Astrocyte (in vitro differentiated cells and primary cell): ENCODE measurements at regions not wholly inside any gene's neighbourhood (a gene's known extent, or its start where the extent isn't known, plus 50 kb on each side); places are given as distances from the start of the nearest gene placed in this dataset.

Source experiments
- DNase-seq: peaks from one replicate; pipeline ENCODE4 v3.0.0-alpha.2; 2010; ENCODE audit warnings: low read depth
- FAIRE-seq: peaks from 2 replicates; lab custom pipeline; 2011; peaks lifted over from hg19 to GRCh38; lab: Jason Lieb, UNC
- H2AFZ ChIP-seq: 2 replicates; pipeline ENCODE4 v1.6.0; 2012; ENCODE audit warnings: low read depth, low read length, inconsistent platforms
- H3K27ac ChIP-seq: 2 replicates; pipeline ENCODE4 v1.5.1; 2011; ENCODE audit warnings: low read depth, low read length, inconsistent platforms
- H3K27me3 ChIP-seq: 2 replicates; pipeline ENCODE4 v1.6.0; 2011; ENCODE audit warnings: low read length, inconsistent platforms; ENCODE audit not compliant: insufficient read depth
- H3K36me3 ChIP-seq: 2 replicates; pipeline ENCODE4 v1.5.1; 2011; ENCODE audit warnings: low read length, inconsistent platforms; ENCODE audit not compliant: insufficient read depth
- H3K4me1 ChIP-seq: 2 replicates; pipeline ENCODE4 v1.5.1; 2011; ENCODE audit warnings: low read length, inconsistent platforms; ENCODE audit not compliant: insufficient read depth
- H3K4me2 ChIP-seq: 2 replicates; pipeline ENCODE4 v1.6.0; 2012; ENCODE audit warnings: low read length, inconsistent platforms
- H3K4me3 ChIP-seq: 2 replicates; pipeline ENCODE4 v1.5.1; 2011; ENCODE audit warnings: low read depth, mild to moderate bottlenecking, low read length, inconsistent platforms; ENCODE audit not compliant: insufficient read depth
- H3K79me2 ChIP-seq: 2 replicates; pipeline ENCODE4 v1.6.0; 2012; ENCODE audit warnings: mild to moderate bottlenecking, low read length, inconsistent platforms; ENCODE audit not compliant: insufficient read depth
- H3K9ac ChIP-seq: 2 replicates; pipeline ENCODE4 v1.6.0; 2012; ENCODE audit warnings: mild to moderate bottlenecking, low read length, inconsistent platforms
- H3K9me3 ChIP-seq: 2 replicates; pipeline ENCODE4 v1.5.1; 2012; ENCODE audit warnings: low read depth, mild to moderate bottlenecking, low read length, inconsistent platforms; ENCODE audit not compliant: insufficient read depth
- H4K20me1 ChIP-seq: 2 replicates; pipeline ENCODE4 v1.6.0; 2012; ENCODE audit warnings: low read length, inconsistent platforms; ENCODE audit not compliant: insufficient read depth
- H3K27ac Mint-ChIP-seq: one replicate; pipeline ENCODE4 v1.8.0; 2021; ENCODE audit warnings: mild to moderate bottlenecking, mixed read lengths; ENCODE audit not compliant: unreplicated experiment
- H3K27me3 Mint-ChIP-seq: one replicate; pipeline ENCODE4 v1.8.0; 2021; ENCODE audit warnings: low read depth, mixed read lengths; ENCODE audit not compliant: unreplicated experiment
- H3K36me3 Mint-ChIP-seq: one replicate; pipeline ENCODE4 v1.8.0; 2021; ENCODE audit warnings: low read depth, mixed read lengths; ENCODE audit not compliant: unreplicated experiment
- H3K4me1 Mint-ChIP-seq: one replicate; pipeline ENCODE4 v1.8.0; 2021; ENCODE audit warnings: low read depth, mixed read lengths; ENCODE audit not compliant: unreplicated experiment
- H3K4me3 Mint-ChIP-seq: one replicate; pipeline ENCODE4 v1.8.0; 2021; ENCODE audit warnings: mild to moderate bottlenecking, moderate library complexity, mixed read lengths; ENCODE audit not compliant: unreplicated experiment
- H3K9me3 Mint-ChIP-seq: one replicate; pipeline ENCODE4 v1.8.0; 2021; ENCODE audit warnings: mild to moderate bottlenecking, mixed read lengths; ENCODE audit not compliant: unreplicated experiment
- EZH2 ChIP-seq: IDR thresholded peaks from 2 replicates; pipeline ENCODE4 v1.6.1; 2012; ENCODE audit warnings: mild to moderate bottlenecking, low read length, inconsistent platforms; ENCODE audit not compliant: insufficient read depth
- TF ChIP-seq, protein P1 (sequence below): IDR thresholded peaks from 2 replicates; pipeline ENCODE4 v1.5.1; 2011; ENCODE audit warnings: low read depth, mild to moderate bottlenecking, inconsistent platforms, low read length, moderate library complexity; ENCODE audit not compliant: insufficient read depth

DNA sequence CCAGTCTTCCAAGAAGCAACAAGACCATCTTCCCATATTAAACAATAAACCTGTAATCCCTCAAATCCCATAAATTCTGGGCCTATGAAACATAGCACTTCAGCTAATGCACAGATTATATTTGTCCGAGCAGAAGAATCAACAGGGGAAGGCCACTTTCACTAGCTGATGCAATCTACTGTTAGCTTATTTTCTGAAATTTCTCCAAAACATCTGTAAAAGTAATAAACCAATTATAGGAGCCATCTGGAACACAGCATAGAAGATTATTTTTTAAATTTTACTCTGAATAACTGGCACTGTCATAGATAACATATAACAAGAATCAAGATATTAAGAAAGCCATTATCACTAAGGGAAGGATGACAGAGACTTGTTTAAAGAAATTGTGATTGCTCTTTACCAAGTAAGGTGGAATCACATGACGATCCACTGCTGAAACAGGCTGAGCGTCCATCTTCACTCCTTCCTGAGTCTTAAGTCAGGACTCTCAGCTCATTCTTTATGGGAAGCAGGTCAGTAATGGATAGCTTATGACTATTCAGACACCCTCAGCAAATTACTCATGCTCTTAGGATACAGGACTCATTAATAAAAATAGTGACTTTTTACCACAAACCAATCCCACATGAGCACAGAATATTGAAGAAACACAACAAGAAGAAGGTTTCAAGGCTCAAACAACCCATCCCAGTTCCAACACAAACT, 719.5 kb downstream of the XPNPEP1 start:
- peaks cover 16% of the 10 kb centered on the region for H3K4me1 ChIP-seq
- H3K36me3 Mint-ChIP-seq: no peaks in the 10 kb centered on the region
- H3K4me3 ChIP-seq: no peak overlapping the region
- no peaks in the 10 kb centered on the region for H4K20me1 ChIP-seq
- no peaks in the 10 kb centered on the region for H3K27me3 Mint-ChIP-seq
- no peaks in the 10 kb centered on the region for H3K27me3 ChIP-seq
- no peak overlapping the region for H3K4me2 ChIP-seq
- FAIRE-seq (peak; percentile 43), DNase-seq (peak; percentile 80)
- peak overlapping the region; percentile 91 for H3K27ac Mint-ChIP-seq
- H3K4me3 Mint-ChIP-seq: no peak overlapping the region
- no peaks in the 10 kb centered on the region for H3K36me3 ChIP-seq
- TF ChIP-seq EZH2: no peak
- TF ChIP-seq, protein P1, sequence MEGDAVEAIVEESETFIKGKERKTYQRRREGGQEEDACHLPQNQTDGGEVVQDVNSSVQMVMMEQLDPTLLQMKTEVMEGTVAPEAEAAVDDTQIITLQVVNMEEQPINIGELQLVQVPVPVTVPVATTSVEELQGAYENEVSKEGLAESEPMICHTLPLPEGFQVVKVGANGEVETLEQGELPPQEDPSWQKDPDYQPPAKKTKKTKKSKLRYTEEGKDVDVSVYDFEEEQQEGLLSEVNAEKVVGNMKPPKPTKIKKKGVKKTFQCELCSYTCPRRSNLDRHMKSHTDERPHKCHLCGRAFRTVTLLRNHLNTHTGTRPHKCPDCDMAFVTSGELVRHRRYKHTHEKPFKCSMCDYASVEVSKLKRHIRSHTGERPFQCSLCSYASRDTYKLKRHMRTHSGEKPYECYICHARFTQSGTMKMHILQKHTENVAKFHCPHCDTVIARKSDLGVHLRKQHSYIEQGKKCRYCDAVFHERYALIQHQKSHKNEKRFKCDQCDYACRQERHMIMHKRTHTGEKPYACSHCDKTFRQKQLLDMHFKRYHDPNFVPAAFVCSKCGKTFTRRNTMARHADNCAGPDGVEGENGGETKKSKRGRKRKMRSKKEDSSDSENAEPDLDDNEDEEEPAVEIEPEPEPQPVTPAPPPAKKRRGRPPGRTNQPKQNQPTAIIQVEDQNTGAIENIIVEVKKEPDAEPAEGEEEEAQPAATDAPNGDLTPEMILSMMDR: no peak
- H2AFZ ChIP-seq: peak overlapping the region; percentile 8
- H3K79me2 ChIP-seq: no peaks in the 10 kb centered on the region
- H3K4me1 Mint-ChIP-seq: peaks cover 26% of the 10 kb centered on the region
- H3K9me3 Mint-ChIP-seq: no peaks in the 10 kb centered on the region
- H3K27ac ChIP-seq: peak overlapping the region; percentile 40
- H3K9me3 ChIP-seq: no peaks in the 10 kb centered on the region
- H3K9ac ChIP-seq: no peak overlapping the region

DNA sequence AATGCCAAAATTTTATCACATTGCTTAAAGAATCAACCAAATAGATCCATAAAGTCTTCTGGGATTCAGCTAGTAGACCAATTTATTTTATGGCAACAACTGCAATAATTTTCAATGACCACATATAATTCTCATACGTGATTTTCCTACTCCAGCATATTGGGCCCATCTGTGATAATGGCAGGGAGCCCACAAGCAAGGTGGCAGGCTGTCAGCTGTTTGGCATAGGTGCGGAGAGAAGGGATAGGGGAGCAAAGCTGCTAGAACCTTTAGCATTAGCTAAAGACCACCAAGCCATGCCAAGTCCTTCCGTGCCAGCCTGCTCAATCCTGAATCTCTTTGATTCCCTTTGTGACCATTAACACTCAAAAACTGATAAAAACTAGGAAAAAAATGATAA, 721.2 kb downstream of the XPNPEP1 start:
- no peak overlapping the region for H2AFZ ChIP-seq
- Mint-ChIP-seq H3K27me3 (no peaks in the 10 kb centered on the region), H3K9me3 (peaks cover 4% of the 10 kb centered on the region), H3K4me3 (no peak overlapping the region), H3K36me3 (no peaks in the 10 kb centered on the region), H3K4me1 (peaks cover 21% of the 10 kb centered on the region), H3K27ac (no peak overlapping the region)
- H3K4me2 ChIP-seq: no peak overlapping the region
- peaks cover 12% of the 10 kb centered on the region for H3K4me1 ChIP-seq
- DNase-seq (no peak), FAIRE-seq (no peak)
- H3K79me2 ChIP-seq: no peaks in the 10 kb centered on the region
- no peak overlapping the region for H3K9ac ChIP-seq
- H3K36me3 ChIP-seq: no peaks in the 10 kb centered on the region
- TF ChIP-seq, protein P1: no peak
- TF ChIP-seq EZH2: no peak
- H3K27me3 ChIP-seq: no peaks in the 10 kb centered on the region
- no peak overlapping the region for H3K4me3 ChIP-seq
- no peak overlapping the region for H3K27ac ChIP-seq
- H4K20me1 ChIP-seq: no peaks in the 10 kb centered on the region
- no peaks in the 10 kb centered on the region for H3K9me3 ChIP-seq

DNA sequence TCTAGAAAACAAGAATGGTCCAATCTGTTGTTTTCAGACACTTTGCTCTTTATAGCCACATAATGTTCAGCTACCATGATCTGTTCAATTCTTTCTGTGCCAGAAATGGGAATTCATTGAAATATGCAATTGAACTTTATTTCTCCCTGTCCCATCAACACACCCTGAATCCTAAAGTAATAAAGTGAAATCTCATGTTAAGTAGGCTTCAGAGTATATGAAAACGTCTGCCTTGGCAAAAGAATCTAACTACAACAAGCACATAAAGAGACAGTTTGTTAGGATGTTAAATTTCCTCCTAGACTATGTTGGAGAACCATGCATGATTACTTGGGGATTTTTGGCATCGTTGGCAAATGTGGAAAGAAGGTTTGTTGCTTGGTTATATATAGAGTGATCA, 722.7 kb downstream of the XPNPEP1 start:
- no peaks in the 10 kb centered on the region for H3K36me3 ChIP-seq
- no peak overlapping the region for H2AFZ ChIP-seq
- DNase-seq (no peak), FAIRE-seq (peak; percentile 70)
- H3K27me3 ChIP-seq: no peaks in the 10 kb centered on the region
- no peak overlapping the region for H3K4me3 ChIP-seq
- Mint-ChIP-seq H3K36me3 (no peaks in the 10 kb centered on the region), H3K9me3 (peaks cover 12% of the 10 kb centered on the region), H3K4me3 (no peak overlapping the region), H3K27ac (no peak overlapping the region), H3K27me3 (no peaks in the 10 kb centered on the region), H3K4me1 (peaks cover 9% of the 10 kb centered on the region)
- H3K9ac ChIP-seq: no peak overlapping the region
- H3K27ac ChIP-seq: no peak overlapping the region
- H3K4me2 ChIP-seq: no peak overlapping the region
- H3K4me1 ChIP-seq: no peaks in the 10 kb centered on the region
- TF ChIP-seq, protein P1: no peak
- no peak for TF ChIP-seq EZH2
- H4K20me1 ChIP-seq: no peaks in the 10 kb centered on the region
- H3K9me3 ChIP-seq: no peaks in the 10 kb centered on the region
- H3K79me2 ChIP-seq: no peaks in the 10 kb centered on the region
